Naive thymus-derived CD4-positive, alpha-beta T cell (primary cell): ENCODE measurements at regions not wholly inside any gene's neighbourhood (a gene's known extent, or its start where the extent isn't known, plus 50 kb on each side); places are given as distances from the start of the nearest gene placed in this dataset.

Experiments
- ATAC-seq: fragments of 150-1000 bp; cut with Tn5 transposase; 2 replicates; pipeline ENCODE4 v1.10.0; 2021; ENCODE audit warnings: mild to moderate bottlenecking, moderate library complexity
- CTCF ChIA-PET: fragments of 350-600 bp; sonication (Branson Sonifier 250); formaldehyde crosslinking; loops from one replicate; lab custom pipeline; 2021; ENCODE audit warnings: antibody characterized with exemption; lab: Charles Lee
- POLR2A ChIA-PET: fragments of 350-600 bp; sonication (Branson Sonifier 250); formaldehyde crosslinking; loops from one replicate; lab custom pipeline; 2021; ENCODE audit warnings: antibody characterized with exemption, inconsistent platforms; lab: Charles Lee
- DNase-seq, 9 donors: peaks; one replicate each; pipeline versions ENCODE4 v3.0.0 to v3.0.0-alpha.2; 2020 to 2022; ENCODE audit warnings: mixed read lengths in 1 of 9
- H3K27ac ChIP-seq: one replicate; pipeline ENCODE4 v1.7.0; 2013; ENCODE audit warnings: mild to moderate bottlenecking, low read depth, low read length, moderate library complexity
- H3K27me3 ChIP-seq, 2 donors: one replicate each; pipeline ENCODE4 v1.7.0; 2013; ENCODE audit warnings: low read length in 2 of 2, mild to moderate bottlenecking in 2 of 2, moderate library complexity in 2 of 2; ENCODE audit not compliant: control insufficient read depth in 2 of 2, insufficient read depth in 2 of 2
- H3K36me3 ChIP-seq, 3 experiments: 1 replicate in 2 of 3; 2 replicates in 1 of 3; pipeline ENCODE4 v1.7.0; 2013; ENCODE audit warnings: low read length in 3 of 3, mild to moderate bottlenecking in 3 of 3, moderate library complexity in 1 of 3; ENCODE audit not compliant: insufficient read depth in 3 of 3, control insufficient read depth in 2 of 3
- H3K4me1 ChIP-seq, 2 donors: one replicate each; pipeline ENCODE4 v1.7.0; 2013; ENCODE audit warnings: low read length in 2 of 2, mild to moderate bottlenecking in 2 of 2, moderate library complexity in 1 of 2; ENCODE audit not compliant: control insufficient read depth in 2 of 2, insufficient read depth in 2 of 2
- H3K4me3 ChIP-seq: 2 replicates; pipeline ENCODE4 v1.7.0; 2013; ENCODE audit warnings: mild to moderate bottlenecking, low read length
- H3K9me3 ChIP-seq, 3 experiments: 1 replicate in 2 of 3; 2 replicates in 1 of 3; pipeline ENCODE4 v1.7.0; 2013; ENCODE audit warnings: low read length in 3 of 3; ENCODE audit not compliant: control insufficient read depth in 2 of 3
- H3K27ac Mint-ChIP-seq, 9 donors: one replicate each; pipeline ENCODE4 v1.8.0; 2020 to 2022; ENCODE audit warnings: mixed read lengths in 9 of 9, mild to moderate bottlenecking in 8 of 9, moderate library complexity in 5 of 9, inconsistent platforms in 2 of 9
- H3K27me3 Mint-ChIP-seq, 5 donors: one replicate each; pipeline ENCODE4 v1.8.0; 2021 to 2022; ENCODE audit warnings: mixed read lengths in 5 of 5, mild to moderate bottlenecking in 1 of 5
- H3K36me3 Mint-ChIP-seq, 5 donors: one replicate each; pipeline ENCODE4 v1.8.0; 2020 to 2022; ENCODE audit warnings: mixed read lengths in 5 of 5, mild to moderate bottlenecking in 3 of 5, inconsistent platforms in 1 of 5
- H3K4me1 Mint-ChIP-seq, 7 donors: one replicate each; pipeline ENCODE4 v1.8.0; 2020 to 2022; ENCODE audit warnings: mixed read lengths in 7 of 7, mild to moderate bottlenecking in 3 of 7, inconsistent platforms in 1 of 7
- H3K4me3 Mint-ChIP-seq, 10 donors: one replicate each; pipeline ENCODE4 v1.8.0; 2020 to 2022; ENCODE audit warnings: mild to moderate bottlenecking in 10 of 10, mixed read lengths in 10 of 10, moderate library complexity in 6 of 10, inconsistent platforms in 2 of 10
- H3K9me3 Mint-ChIP-seq, 11 donors: one replicate each; pipeline ENCODE4 v1.8.0; 2020 to 2022; ENCODE audit warnings: mixed read lengths in 11 of 11, mild to moderate bottlenecking in 4 of 11, inconsistent platforms in 1 of 11, moderate library complexity in 1 of 11
- intact Hi-C, 2 donors: fragments of 100-400 bp; cut with micrococcal nuclease; formaldehyde crosslinking; loops; one replicate each; pipeline ENCODE4 v1.15.1; 2023

DNA sequence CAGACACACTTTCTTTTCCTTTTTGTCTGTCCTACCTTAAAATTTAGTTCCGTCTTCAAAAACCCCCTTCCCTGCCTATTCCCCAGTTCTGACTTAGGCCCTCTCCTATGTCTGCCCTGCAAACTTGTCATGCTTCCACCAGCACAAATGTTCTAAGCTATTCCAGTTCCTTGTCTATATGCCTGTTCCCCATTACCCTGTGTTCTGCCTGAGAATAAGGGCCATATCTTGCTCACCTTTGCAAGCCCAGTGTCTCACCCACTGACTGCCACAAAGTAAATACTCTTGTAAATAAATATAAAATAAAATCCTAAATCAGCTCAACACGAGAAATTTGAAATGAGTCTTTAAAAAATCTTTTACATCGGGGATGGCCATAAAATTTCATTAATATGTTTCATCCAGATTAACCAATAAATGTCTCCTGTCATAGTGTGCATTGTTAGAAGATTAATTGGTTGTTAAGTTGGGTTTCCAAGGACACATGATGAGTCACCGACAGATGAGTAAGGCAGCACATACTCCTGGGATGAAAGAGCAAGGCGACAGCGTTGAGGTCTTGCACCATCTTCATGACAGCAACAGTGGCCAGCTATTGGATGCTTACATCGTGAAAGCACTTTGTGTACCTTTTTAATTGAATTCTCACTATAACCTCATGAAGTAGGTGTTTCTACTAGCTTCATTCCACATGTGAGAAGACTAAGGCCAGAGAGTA is 92.6 kb upstream of the NGF start:
- H3K4me1 Mint-ChIP-seq = peaks cover 0 to 2% (median 0%) of the 10 kb centered on the region in 7 donors
- DNase-seq = no peak
- intact Hi-C loops = no loop called here
- H3K36me3 ChIP-seq = no peaks in the 10 kb centered on the region
- H3K9me3 ChIP-seq = no peaks in the 10 kb centered on the region
- ATAC-seq = no peak
- peaks cover 0 to 23% (median 11%) of the 10 kb centered on the region in 5 donors for H3K27me3 Mint-ChIP-seq
- peaks cover 0 to 6% (median 0%) of the 10 kb centered on the region in 11 donors for H3K9me3 Mint-ChIP-seq
- no peaks in the 10 kb centered on the region for H3K27me3 ChIP-seq
- no peak overlapping the region for H3K4me3 ChIP-seq
- POLR2A ChIA-PET = no interaction called here
- H3K4me1 ChIP-seq = no peaks in the 10 kb centered on the region
- H3K36me3 Mint-ChIP-seq = no peaks in the 10 kb centered on the region
- H3K27ac Mint-ChIP-seq = no peak overlapping the region
- no peak overlapping the region for H3K27ac ChIP-seq
- no peak overlapping the region for H3K4me3 Mint-ChIP-seq
- CTCF ChIA-PET = no interaction called here

- H3K27ac Mint-ChIP-seq = no peak overlapping the region
- peaks cover 0 to 23% (median 13%) of the 10 kb centered on the region in 5 donors for H3K27me3 Mint-ChIP-seq
- intact Hi-C loops = no loop called here
- Histone ChIP-seq H3K27me3 (no peaks in the 10 kb centered on the region), H3K4me3 (no peak overlapping the region), H3K27ac (no peak overlapping the region), H3K4me1 (no peaks in the 10 kb centered on the region), H3K36me3 (no peaks in the 10 kb centered on the region), H3K9me3 (no peaks in the 10 kb centered on the region)
- no peaks in the 10 kb centered on the region for H3K36me3 Mint-ChIP-seq
- ATAC-seq (no peak), DNase-seq (no peak)
- no peak overlapping the region for H3K4me3 Mint-ChIP-seq
- ChIA-PET CTCF (no interaction called here), POLR2A (no interaction called here)
- H3K9me3 Mint-ChIP-seq = peaks cover 0 to 6% (median 0%) of the 10 kb centered on the region in 11 donors
- peaks cover 0 to 2% (median 0%) of the 10 kb centered on the region in 7 donors for H3K4me1 Mint-ChIP-seq
These were observed 91.8 kb upstream of the NGF start for GRCh38 chr1:115429884-115430283.

GRCh38 chr1:115429241-115429640 is 91.2 kb upstream of the NGF start:
- peaks cover 0 to 2% (median 0%) of the 10 kb centered on the region in 7 donors for H3K4me1 Mint-ChIP-seq
- no peak overlapping the region for H3K27ac Mint-ChIP-seq
- CTCF ChIA-PET = no interaction called here
- H3K27me3 Mint-ChIP-seq = peaks cover 0 to 24% (median 13%) of the 10 kb centered on the region in 5 donors
- no peak overlapping the region for H3K4me3 ChIP-seq
- ATAC-seq (no peak), DNase-seq (no peak)
- no peaks in the 10 kb centered on the region for H3K36me3 ChIP-seq
- H3K4me3 Mint-ChIP-seq = no peak overlapping the region
- POLR2A ChIA-PET = no interaction called here
- no peaks in the 10 kb centered on the region for H3K27me3 ChIP-seq
- H3K4me1 ChIP-seq = no peaks in the 10 kb centered on the region
- H3K9me3 Mint-ChIP-seq = peaks cover 0 to 6% (median 0%) of the 10 kb centered on the region in 11 donors
- no peak overlapping the region for H3K27ac ChIP-seq
- no peaks in the 10 kb centered on the region for H3K36me3 Mint-ChIP-seq
- no peaks in the 10 kb centered on the region for H3K9me3 ChIP-seq
- intact Hi-C loops = no loop called here

- DNase-seq (no peak), ATAC-seq (no peak)
- intact Hi-C loops = no loop called here
- H3K9me3 ChIP-seq = no peaks in the 10 kb centered on the region
- POLR2A ChIA-PET = no interaction called here
- no peaks in the 10 kb centered on the region for H3K27me3 ChIP-seq
- H3K36me3 ChIP-seq = no peaks in the 10 kb centered on the region
- no peak overlapping the region for H3K4me3 ChIP-seq
- no peak overlapping the region for H3K27ac ChIP-seq
- no peaks in the 10 kb centered on the region for H3K4me1 ChIP-seq
- Mint-ChIP-seq H3K36me3 (no peaks in the 10 kb centered on the region), H3K4me3 (no peak overlapping the region), H3K27ac (no peak overlapping the region), H3K27me3 (peaks cover 0 to 27% (median 13%) of the 10 kb centered on the region in 5 donors), H3K9me3 (peaks cover 0 to 6% (median 0%) of the 10 kb centered on the region in 11 donors), H3K4me1 (peaks cover 0 to 2% (median 0%) of the 10 kb centered on the region in 7 donors)
- CTCF ChIA-PET = no interaction called here
These were observed 90.6 kb upstream of the NGF start for GRCh38 chr1:115428676-115429075.

- ATAC-seq (no peak), DNase-seq (no peak)
- ChIA-PET POLR2A (no interaction called here), CTCF (no interaction called here)
- H3K27me3 ChIP-seq = no peaks in the 10 kb centered on the region
- H3K27ac ChIP-seq = no peak overlapping the region
- Mint-ChIP-seq H3K4me1 (peaks cover 0 to 2% (median 0%) of the 10 kb centered on the region in 7 donors), H3K9me3 (peaks cover 0 to 6% (median 0%) of the 10 kb centered on the region in 11 donors), H3K27me3 (peaks cover 0 to 27% (median 11%) of the 10 kb centered on the region in 5 donors), H3K4me3 (no peak overlapping the region), H3K27ac (no peak overlapping the region), H3K36me3 (no peaks in the 10 kb centered on the region)
- H3K9me3 ChIP-seq = no peaks in the 10 kb centered on the region
- H3K36me3 ChIP-seq = no peaks in the 10 kb centered on the region
- no peaks in the 10 kb centered on the region for H3K4me1 ChIP-seq
- no peak overlapping the region for H3K4me3 ChIP-seq
- intact Hi-C loops = no loop called here
These were observed 90.2 kb upstream of the NGF start for GRCh38 chr1:115428256-115428655.

- Mint-ChIP-seq H3K27me3 (peaks cover 0 to 20% (median 8%) of the 10 kb centered on the region in 5 donors), H3K4me1 (peaks cover 0 to 2% (median 0%) of the 10 kb centered on the region in 7 donors), H3K9me3 (peaks cover 0 to 7% (median 0%) of the 10 kb centered on the region in 11 donors), H3K4me3 (no peak overlapping the region), H3K36me3 (no peaks in the 10 kb centered on the region), H3K27ac (no peak overlapping the region)
- ATAC-seq = no peak
- DNase-seq = no peak
- H3K4me3 ChIP-seq = no peak overlapping the region
- H3K27ac ChIP-seq = no peak overlapping the region
- H3K9me3 ChIP-seq = no peaks in the 10 kb centered on the region
- no peaks in the 10 kb centered on the region for H3K36me3 ChIP-seq
- intact Hi-C loops = no loop called here
- POLR2A ChIA-PET = no interaction called here
- no peaks in the 10 kb centered on the region for H3K4me1 ChIP-seq
- H3K27me3 ChIP-seq = no peaks in the 10 kb centered on the region
- CTCF ChIA-PET = no interaction called here
These were observed 88.9 kb upstream of the NGF start for GRCh38 chr1:115426956-115427355.

GRCh38 chr1:115426231-115426771 is 88.3 kb upstream of the NGF start:
- Histone ChIP-seq H3K4me3 (no peak overlapping the region), H3K4me1 (no peaks in the 10 kb centered on the region), H3K27ac (no peak overlapping the region), H3K9me3 (no peaks in the 10 kb centered on the region), H3K36me3 (no peaks in the 10 kb centered on the region), H3K27me3 (no peaks in the 10 kb centered on the region)
- DNase-seq (no peak), ATAC-seq (no peak)
- Mint-ChIP-seq H3K4me3 (no peak overlapping the region), H3K27ac (no peak overlapping the region), H3K4me1 (peaks cover 0 to 2% (median 0%) of the 10 kb centered on the region in 7 donors), H3K36me3 (no peaks in the 10 kb centered on the region), H3K27me3 (peaks cover 0 to 16% (median 9%) of the 10 kb centered on the region in 5 donors), H3K9me3 (peaks cover 0 to 7% (median 0%) of the 10 kb centered on the region in 11 donors)
- intact Hi-C loops = no loop called here
- CTCF ChIA-PET = no interaction called here
- POLR2A ChIA-PET = no interaction called here
